ENCODE measurements at regions not wholly inside any gene's neighbourhood (a gene's known extent, or its start where the extent isn't known, plus 50 kb on each side); places are given as distances from the start of the nearest gene placed in this dataset.

DNA sequence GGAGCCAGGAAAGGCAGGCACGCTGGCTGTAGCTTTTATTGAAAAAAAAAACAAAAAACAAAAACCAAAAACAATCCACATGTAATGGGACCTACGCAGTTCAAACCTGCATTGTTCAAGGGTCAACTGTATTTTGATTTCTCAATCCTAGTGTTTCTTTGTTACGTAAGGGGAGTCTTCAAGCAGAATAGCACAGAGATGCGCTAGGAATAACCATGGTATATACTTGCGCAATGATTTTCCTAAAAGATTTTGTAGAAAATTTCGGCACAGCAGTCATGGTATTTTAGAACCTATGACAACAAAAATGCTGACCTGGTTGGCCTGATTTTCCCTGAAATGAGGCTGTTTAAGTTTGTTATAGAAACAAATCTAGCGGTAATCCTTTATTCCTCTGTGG, 1110.5 kb upstream of the WWC1 start:
- TF ChIP-seq, protein P1, sequence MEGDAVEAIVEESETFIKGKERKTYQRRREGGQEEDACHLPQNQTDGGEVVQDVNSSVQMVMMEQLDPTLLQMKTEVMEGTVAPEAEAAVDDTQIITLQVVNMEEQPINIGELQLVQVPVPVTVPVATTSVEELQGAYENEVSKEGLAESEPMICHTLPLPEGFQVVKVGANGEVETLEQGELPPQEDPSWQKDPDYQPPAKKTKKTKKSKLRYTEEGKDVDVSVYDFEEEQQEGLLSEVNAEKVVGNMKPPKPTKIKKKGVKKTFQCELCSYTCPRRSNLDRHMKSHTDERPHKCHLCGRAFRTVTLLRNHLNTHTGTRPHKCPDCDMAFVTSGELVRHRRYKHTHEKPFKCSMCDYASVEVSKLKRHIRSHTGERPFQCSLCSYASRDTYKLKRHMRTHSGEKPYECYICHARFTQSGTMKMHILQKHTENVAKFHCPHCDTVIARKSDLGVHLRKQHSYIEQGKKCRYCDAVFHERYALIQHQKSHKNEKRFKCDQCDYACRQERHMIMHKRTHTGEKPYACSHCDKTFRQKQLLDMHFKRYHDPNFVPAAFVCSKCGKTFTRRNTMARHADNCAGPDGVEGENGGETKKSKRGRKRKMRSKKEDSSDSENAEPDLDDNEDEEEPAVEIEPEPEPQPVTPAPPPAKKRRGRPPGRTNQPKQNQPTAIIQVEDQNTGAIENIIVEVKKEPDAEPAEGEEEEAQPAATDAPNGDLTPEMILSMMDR (IDR thresholded peaks at IDR 0.05; ENCODE audit: extremely low read depth in 1 of 2, insufficient read depth in 1 of 2, low read depth in 1 of 2, low read length in 2 of 2), result no peak
- TF ChIP-seq, protein P2, sequence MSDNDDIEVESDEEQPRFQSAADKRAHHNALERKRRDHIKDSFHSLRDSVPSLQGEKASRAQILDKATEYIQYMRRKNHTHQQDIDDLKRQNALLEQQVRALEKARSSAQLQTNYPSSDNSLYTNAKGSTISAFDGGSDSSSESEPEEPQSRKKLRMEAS (IDR thresholded peaks at IDR 0.05; ENCODE audit: insufficient read depth, insufficient read length), result no peak
- no peak for TF ChIP-seq MYC (IDR thresholded peaks at IDR 0.05; ENCODE audit: low read depth, low read length)
- no peak for TF ChIP-seq POLR2A (IDR thresholded peaks at IDR 0.05; ENCODE audit: low read depth, low read length)
- no peak for TF ChIP-seq POLR2AphosphoS5 (IDR thresholded peaks at IDR 0.05; ENCODE audit: insufficient read depth, low read depth, low read length)
- no peak for TF ChIP-seq JUN (IDR thresholded peaks at IDR 0.05; ENCODE audit: borderline replicate concordance, insufficient read depth, insufficient read length, low read depth)
- TF ChIP-seq EZH2 (IDR thresholded peaks at IDR 0.05; ENCODE audit: borderline replicate concordance, low read depth, low read length, severe bottlenecking), result no peak

Data from endothelial cell of umbilical vein (primary cell).